Activated CD8-positive, alpha-beta memory T cell treated with anti-CD3 and anti-CD28 coated beads, Interleukin-2, amount 10 ng/mL, durations not matched to agents 7 days and 5 days (primary cell): ENCODE measurements at regions not wholly inside any gene's neighbourhood (a gene's known extent, or its start where the extent isn't known, plus 50 kb on each side); places are given as distances from the start of the nearest gene placed in this dataset.

Experiments
- ATAC-seq: fragments of 150-1000 bp; cut with Tn5 transposase; one replicate; pipeline ENCODE4 v1.10.0; 2021; ENCODE audit warnings: moderate library complexity
- CTCF ChIA-PET: fragments of 350-600 bp; sonication (Branson Sonifier 250); formaldehyde crosslinking; loops from one replicate; lab custom pipeline; 2021; ENCODE audit warnings: antibody characterized with exemption; lab: Charles Lee
- DNase-seq: peaks from one replicate; pipeline ENCODE4 v3.0.0-alpha.2; 2020
- H3K27ac Mint-ChIP-seq: one replicate; pipeline ENCODE4 v1.8.0; 2021; ENCODE audit warnings: mild to moderate bottlenecking, mixed read lengths
- H3K27me3 Mint-ChIP-seq: one replicate; pipeline ENCODE4 v1.8.0; 2021; ENCODE audit warnings: mixed read lengths
- H3K36me3 Mint-ChIP-seq: one replicate; pipeline ENCODE4 v1.8.0; 2021; ENCODE audit warnings: mild to moderate bottlenecking, mixed read lengths
- H3K4me1 Mint-ChIP-seq: one replicate; pipeline ENCODE4 v1.8.0; 2021; ENCODE audit warnings: mixed read lengths
- H3K4me3 Mint-ChIP-seq: one replicate; pipeline ENCODE4 v1.8.0; 2021; ENCODE audit warnings: mild to moderate bottlenecking, moderate library complexity, mixed read lengths
- H3K9me3 Mint-ChIP-seq: one replicate; pipeline ENCODE4 v1.8.0; 2022; ENCODE audit warnings: low read depth, mixed read lengths

- no peaks in the 10 kb centered on the region for H3K4me1 Mint-ChIP-seq
- CTCF ChIA-PET = no interaction called here
- no peaks in the 10 kb centered on the region for H3K9me3 Mint-ChIP-seq
- no peaks in the 10 kb centered on the region for H3K36me3 Mint-ChIP-seq
- no peak overlapping the region for H3K27ac Mint-ChIP-seq
- no peak overlapping the region for H3K4me3 Mint-ChIP-seq
- DNase-seq = no peak
- H3K27me3 Mint-ChIP-seq = no peaks in the 10 kb centered on the region
- ATAC-seq = no peak
These were observed 971.8 kb upstream of the AGA start for GRCh38 chr4:178414042-178414441.

GRCh38 chr4:178414881-178415446 lies 972.7 kb upstream of the AGA start:
- CTCF ChIA-PET = no interaction called here
- Mint-ChIP-seq H3K27ac (no peak overlapping the region), H3K9me3 (no peaks in the 10 kb centered on the region), H3K4me3 (no peak overlapping the region), H3K36me3 (no peaks in the 10 kb centered on the region), H3K4me1 (no peaks in the 10 kb centered on the region), H3K27me3 (no peaks in the 10 kb centered on the region)
- DNase-seq = no peak
- ATAC-seq = no peak

GRCh38 chr4:178415925-178416324 lies 973.7 kb upstream of the AGA start:
- no peak overlapping the region for H3K4me3 Mint-ChIP-seq
- ATAC-seq (no peak), DNase-seq (no peak)
- H3K27ac Mint-ChIP-seq = no peak overlapping the region
- CTCF ChIA-PET = no interaction called here
- no peaks in the 10 kb centered on the region for H3K4me1 Mint-ChIP-seq
- H3K27me3 Mint-ChIP-seq = no peaks in the 10 kb centered on the region
- H3K9me3 Mint-ChIP-seq = no peaks in the 10 kb centered on the region
- no peaks in the 10 kb centered on the region for H3K36me3 Mint-ChIP-seq

- no peak overlapping the region for H3K4me3 Mint-ChIP-seq
- no peaks in the 10 kb centered on the region for H3K36me3 Mint-ChIP-seq
- no peaks in the 10 kb centered on the region for H3K27me3 Mint-ChIP-seq
- no peak overlapping the region for H3K27ac Mint-ChIP-seq
- H3K9me3 Mint-ChIP-seq = peaks cover 2% of the 10 kb centered on the region
- ATAC-seq = no peak
- CTCF ChIA-PET = no interaction called here
- no peak for DNase-seq
- H3K4me1 Mint-ChIP-seq = no peaks in the 10 kb centered on the region
These were observed 981.1 kb upstream of the AGA start for GRCh38 chr4:178423366-178423765.

GRCh38 chr4:178426871-178427270 lies 984.6 kb upstream of the AGA start:
- Mint-ChIP-seq H3K27ac (no peak overlapping the region), H3K4me3 (no peak overlapping the region), H3K27me3 (no peaks in the 10 kb centered on the region), H3K9me3 (peaks cover 2% of the 10 kb centered on the region), H3K36me3 (no peaks in the 10 kb centered on the region), H3K4me1 (no peaks in the 10 kb centered on the region)
- DNase-seq = no peak
- ATAC-seq = no peak
- CTCF ChIA-PET = no interaction called here

GRCh38 chr4:178427663-178428062 lies 985.4 kb upstream of the AGA start:
- Mint-ChIP-seq H3K9me3 (peaks cover 2% of the 10 kb centered on the region), H3K4me3 (no peak overlapping the region), H3K27ac (no peak overlapping the region), H3K27me3 (no peaks in the 10 kb centered on the region), H3K36me3 (no peaks in the 10 kb centered on the region), H3K4me1 (no peaks in the 10 kb centered on the region)
- ATAC-seq (no peak), DNase-seq (no peak)
- CTCF ChIA-PET = no interaction called here

GRCh38 chr4:178448372-178449035 lies 1006.3 kb upstream of the AGA start:
- no peaks in the 10 kb centered on the region for H3K4me1 Mint-ChIP-seq
- DNase-seq (no peak), ATAC-seq (no peak)
- no peak overlapping the region for H3K4me3 Mint-ChIP-seq
- no peak overlapping the region for H3K27ac Mint-ChIP-seq
- H3K36me3 Mint-ChIP-seq = no peaks in the 10 kb centered on the region
- no peaks in the 10 kb centered on the region for H3K27me3 Mint-ChIP-seq
- CTCF ChIA-PET = no interaction called here
- peaks cover 5% of the 10 kb centered on the region for H3K9me3 Mint-ChIP-seq

GRCh38 chr4:178450614-178451013 lies 1008.4 kb upstream of the AGA start:
- Mint-ChIP-seq H3K9me3 (peaks cover 7% of the 10 kb centered on the region), H3K27ac (no peak overlapping the region), H3K36me3 (no peaks in the 10 kb centered on the region), H3K27me3 (no peaks in the 10 kb centered on the region), H3K4me3 (no peak overlapping the region), H3K4me1 (no peaks in the 10 kb centered on the region)
- DNase-seq (no peak), ATAC-seq (no peak)
- CTCF ChIA-PET = no interaction called here

GRCh38 chr4:178453057-178453456 lies 1010.8 kb upstream of the AGA start:
- Mint-ChIP-seq H3K4me1 (no peaks in the 10 kb centered on the region), H3K36me3 (no peaks in the 10 kb centered on the region), H3K27me3 (no peaks in the 10 kb centered on the region), H3K9me3 (peaks cover 7% of the 10 kb centered on the region), H3K27ac (no peak overlapping the region), H3K4me3 (no peak overlapping the region)
- ATAC-seq = no peak
- no peak for DNase-seq
- CTCF ChIA-PET = no interaction called here

GRCh38 chr4:178457286-178457685 lies 1015.0 kb upstream of the AGA start:
- Mint-ChIP-seq H3K4me3 (no peak overlapping the region), H3K27me3 (no peaks in the 10 kb centered on the region), H3K9me3 (peaks cover 10% of the 10 kb centered on the region), H3K27ac (no peak overlapping the region), H3K4me1 (no peaks in the 10 kb centered on the region), H3K36me3 (no peaks in the 10 kb centered on the region)
- no peak for ATAC-seq
- CTCF ChIA-PET = no interaction called here
- DNase-seq = no peak

- no peak for DNase-seq
- H3K36me3 Mint-ChIP-seq = no peaks in the 10 kb centered on the region
- ATAC-seq = no peak
- H3K27ac Mint-ChIP-seq = no peak overlapping the region
- no peaks in the 10 kb centered on the region for H3K27me3 Mint-ChIP-seq
- H3K4me1 Mint-ChIP-seq = no peaks in the 10 kb centered on the region
- CTCF ChIA-PET = no interaction called here
- H3K9me3 Mint-ChIP-seq = peaks cover 6% of the 10 kb centered on the region
- no peak overlapping the region for H3K4me3 Mint-ChIP-seq
These were observed 1020.5 kb upstream of the AGA start for GRCh38 chr4:178462710-178463109.

GRCh38 chr4:178463747-178464146 lies 1021.5 kb upstream of the AGA start:
- ATAC-seq (no peak), DNase-seq (no peak)
- H3K36me3 Mint-ChIP-seq = no peaks in the 10 kb centered on the region
- CTCF ChIA-PET = no interaction called here
- no peak overlapping the region for H3K4me3 Mint-ChIP-seq
- H3K27me3 Mint-ChIP-seq = no peaks in the 10 kb centered on the region
- H3K4me1 Mint-ChIP-seq = no peaks in the 10 kb centered on the region
- H3K27ac Mint-ChIP-seq = no peak overlapping the region
- peaks cover 6% of the 10 kb centered on the region for H3K9me3 Mint-ChIP-seq

- ATAC-seq (no peak), DNase-seq (no peak)
- Mint-ChIP-seq H3K4me1 (no peaks in the 10 kb centered on the region), H3K27ac (no peak overlapping the region), H3K9me3 (no peaks in the 10 kb centered on the region), H3K36me3 (no peaks in the 10 kb centered on the region), H3K27me3 (no peaks in the 10 kb centered on the region), H3K4me3 (no peak overlapping the region)
- CTCF ChIA-PET = no interaction called here
These were observed 1029.0 kb upstream of the AGA start for GRCh38 chr4:178470996-178471784.

- H3K36me3 Mint-ChIP-seq = no peaks in the 10 kb centered on the region
- no peaks in the 10 kb centered on the region for H3K9me3 Mint-ChIP-seq
- ATAC-seq (no peak), DNase-seq (no peak)
- no peak overlapping the region for H3K4me3 Mint-ChIP-seq
- no peaks in the 10 kb centered on the region for H3K4me1 Mint-ChIP-seq
- H3K27me3 Mint-ChIP-seq = no peaks in the 10 kb centered on the region
- CTCF ChIA-PET = interaction anchor here (0.7 kb wide), 1 partner anchor 19 kb away, joined by 3 read pairs; no protein-coding TSS in a partner anchor
- no peak overlapping the region for H3K27ac Mint-ChIP-seq
These were observed 1029.8 kb upstream of the AGA start for GRCh38 chr4:178471994-178472393.
